GM12865 (cell line): ENCODE measurements at regions not wholly inside any gene's neighbourhood (a gene's known extent, or its start where the extent isn't known, plus 50 kb on each side); places are given as distances from the start of the nearest gene placed in this dataset.
"Not testable (repeated sequence)": the region's sequence is repeated elsewhere in the genome, so short reads cannot be mapped to it uniquely, and the experiment has no call there.

Experiments
- DNase-seq: peaks from one replicate; pipeline ENCODE4 v3.0.0; 2010; ENCODE audit warnings: low read depth
- H3K4me3 ChIP-seq: 2 replicates; pipeline ENCODE4 v1.5.1; 2011; ENCODE audit warnings: mild to moderate bottlenecking, low read depth, low read length, control low read depth
- CTCF ChIP-seq: IDR thresholded peaks from 2 replicates; pipeline ENCODE4 v1.5.1; 2011; ENCODE audit warnings: low read length, control low read depth, low read depth, inconsistent platforms; ENCODE audit not compliant: insufficient read depth; ENCODE audit errors: missing control alignments

DNA sequence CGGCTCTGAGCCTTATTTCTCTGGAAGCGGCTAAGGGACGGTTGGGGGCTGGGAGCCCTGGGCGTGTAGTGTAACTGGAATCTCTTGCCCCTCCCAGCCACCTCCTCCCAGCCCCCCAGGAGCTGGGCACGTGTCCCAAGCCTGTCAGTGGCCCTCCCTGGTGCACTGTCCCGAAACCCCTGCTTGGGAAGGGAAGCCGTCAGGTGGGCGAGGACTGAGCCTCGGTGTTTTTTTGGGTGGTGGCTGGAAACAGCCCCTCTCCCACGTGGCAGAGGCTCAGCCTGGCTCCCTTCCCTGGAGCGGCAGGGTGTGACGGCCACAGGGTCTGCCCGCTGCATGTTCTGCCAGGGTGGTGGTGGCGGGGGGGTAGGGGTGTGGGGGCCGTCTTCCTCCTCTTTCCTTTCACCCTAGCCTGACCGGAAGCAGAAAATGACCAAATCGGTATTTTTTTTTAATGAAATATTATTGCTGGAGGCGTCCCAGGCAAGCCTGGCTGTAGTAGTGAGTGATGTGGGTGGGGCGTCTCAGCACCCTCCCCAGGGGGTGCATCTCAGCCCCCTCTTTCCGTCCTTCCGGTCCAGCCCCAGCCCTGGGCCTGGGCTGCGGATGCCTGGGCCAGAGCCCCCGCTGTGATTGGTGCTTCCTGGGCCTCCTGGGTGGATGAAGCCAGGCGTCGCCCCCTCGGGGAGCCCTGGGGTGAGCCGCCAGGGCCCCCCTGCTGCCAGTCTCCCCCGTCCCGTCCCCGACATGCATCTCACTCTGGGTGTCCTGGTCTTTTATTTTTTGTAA is 58.8 kb upstream of the GOLGA8A start:
- no peak overlapping the region for H3K4me3 ChIP-seq
- DNase-seq = no peak

DNA sequence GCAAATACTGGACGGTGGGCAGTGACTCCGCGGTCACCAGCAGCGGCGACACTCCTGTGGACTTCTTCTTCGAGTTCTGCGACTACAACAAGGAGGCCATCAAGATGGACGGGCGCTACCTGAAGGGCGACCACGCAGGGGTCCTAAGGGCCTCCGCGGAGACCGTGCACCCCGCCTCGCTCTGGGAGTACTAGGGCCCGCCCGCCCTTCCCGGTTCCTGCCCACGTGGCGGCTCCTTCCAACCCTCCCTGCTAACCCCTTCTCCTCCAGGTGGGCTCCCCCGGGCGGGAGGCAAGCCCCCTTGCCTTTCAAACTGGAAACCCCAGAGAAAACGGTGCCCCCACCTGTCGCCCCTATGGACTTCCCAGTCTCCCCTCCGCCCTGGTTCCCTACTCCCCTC is 58.1 kb upstream of the GOLGA8A start:
- H3K4me3 ChIP-seq, DNase-seq: not testable (repeated sequence)

More for the DNA sequence above, 58.8 kb upstream of the GOLGA8A start:
- no peak for TF ChIP-seq CTCF

- no peak overlapping the region for H3K4me3 ChIP-seq
- DNase-seq = no peak
- TF ChIP-seq CTCF = no peak
These were observed 56.4 kb upstream of the GOLGA8A start for GRCh38 chr15:34494084-34494399.

DNA sequence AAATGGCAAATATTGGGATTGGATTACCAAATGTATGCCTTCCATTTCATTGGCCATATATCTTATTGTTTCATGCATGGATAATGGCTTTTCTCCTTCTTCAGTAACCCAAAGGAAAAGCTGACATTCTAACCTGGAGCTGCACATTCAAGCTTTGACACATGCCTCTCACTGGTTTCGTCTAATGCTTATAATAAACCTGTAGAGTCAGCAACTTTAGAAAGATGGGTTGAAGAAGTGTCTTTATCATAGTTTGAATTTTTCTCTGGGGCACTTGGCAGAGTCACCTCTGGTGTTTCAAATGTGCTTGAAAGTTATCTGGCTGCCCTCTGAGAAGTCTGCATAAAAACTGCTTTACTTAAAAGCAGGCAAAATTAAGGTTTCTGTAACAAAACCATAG is 55.4 kb upstream of the GOLGA8A start:
- no peak for DNase-seq
- no peak for TF ChIP-seq CTCF
- H3K4me3 ChIP-seq = no peak overlapping the region

DNA sequence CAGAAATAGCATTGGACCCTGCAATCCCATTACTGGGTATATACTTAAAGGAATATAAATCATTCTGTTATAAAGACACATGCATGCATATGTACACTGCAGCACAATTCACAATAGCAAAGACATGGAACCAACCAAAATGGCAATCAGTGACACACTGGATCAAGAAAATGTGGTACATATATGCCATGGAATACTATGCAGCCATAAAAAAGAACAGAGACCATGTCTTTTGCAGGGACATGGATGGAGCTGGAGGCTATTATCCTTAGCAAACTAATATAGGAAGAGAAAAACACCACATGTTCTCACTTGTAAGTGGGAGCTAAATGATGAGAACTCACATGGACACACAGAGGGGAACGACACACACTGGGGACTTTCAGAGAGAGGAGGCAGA is 53.9 kb upstream of the GOLGA8A start:
- not testable (repeated sequence) for H3K4me3 ChIP-seq, DNase-seq

DNA sequence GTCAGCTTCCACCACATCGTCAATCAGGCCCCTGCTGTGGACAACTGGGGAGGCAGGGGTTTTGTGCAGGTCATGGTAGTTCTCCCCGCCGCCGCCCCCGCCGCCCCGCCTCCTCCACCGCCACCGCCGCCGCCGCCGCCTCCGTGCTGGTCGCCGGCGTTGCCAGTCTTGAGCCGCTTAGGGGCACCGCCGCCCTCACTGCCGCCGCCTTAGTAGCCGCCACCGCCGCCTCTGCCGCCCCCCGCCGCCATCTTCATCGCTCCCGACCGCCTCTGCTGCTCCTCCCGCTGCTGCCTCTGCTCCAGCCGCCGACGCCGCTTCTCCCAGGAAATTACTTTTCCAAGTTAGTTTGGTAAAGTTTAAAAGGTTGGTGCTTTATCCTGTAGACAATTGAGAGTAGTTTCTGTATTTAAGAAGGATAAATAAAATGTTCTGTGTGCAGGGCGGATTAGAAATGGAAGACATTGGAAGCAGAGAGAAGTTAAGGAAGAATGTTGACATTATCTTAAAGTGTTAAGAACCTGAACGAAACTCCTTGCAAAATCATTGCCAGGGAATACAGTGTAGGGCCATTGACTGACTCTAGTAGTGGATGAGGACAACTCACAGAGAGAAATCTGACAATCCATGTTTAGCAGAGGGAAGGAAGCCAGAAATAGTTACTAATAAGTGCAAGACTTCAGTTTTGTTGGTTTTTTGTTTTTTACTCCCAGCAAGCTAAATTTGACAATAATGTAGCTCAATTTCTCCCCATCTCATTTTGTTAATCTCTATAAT is 53.0 kb upstream of the GOLGA8A start:
- DNase-seq = no peak

DNA sequence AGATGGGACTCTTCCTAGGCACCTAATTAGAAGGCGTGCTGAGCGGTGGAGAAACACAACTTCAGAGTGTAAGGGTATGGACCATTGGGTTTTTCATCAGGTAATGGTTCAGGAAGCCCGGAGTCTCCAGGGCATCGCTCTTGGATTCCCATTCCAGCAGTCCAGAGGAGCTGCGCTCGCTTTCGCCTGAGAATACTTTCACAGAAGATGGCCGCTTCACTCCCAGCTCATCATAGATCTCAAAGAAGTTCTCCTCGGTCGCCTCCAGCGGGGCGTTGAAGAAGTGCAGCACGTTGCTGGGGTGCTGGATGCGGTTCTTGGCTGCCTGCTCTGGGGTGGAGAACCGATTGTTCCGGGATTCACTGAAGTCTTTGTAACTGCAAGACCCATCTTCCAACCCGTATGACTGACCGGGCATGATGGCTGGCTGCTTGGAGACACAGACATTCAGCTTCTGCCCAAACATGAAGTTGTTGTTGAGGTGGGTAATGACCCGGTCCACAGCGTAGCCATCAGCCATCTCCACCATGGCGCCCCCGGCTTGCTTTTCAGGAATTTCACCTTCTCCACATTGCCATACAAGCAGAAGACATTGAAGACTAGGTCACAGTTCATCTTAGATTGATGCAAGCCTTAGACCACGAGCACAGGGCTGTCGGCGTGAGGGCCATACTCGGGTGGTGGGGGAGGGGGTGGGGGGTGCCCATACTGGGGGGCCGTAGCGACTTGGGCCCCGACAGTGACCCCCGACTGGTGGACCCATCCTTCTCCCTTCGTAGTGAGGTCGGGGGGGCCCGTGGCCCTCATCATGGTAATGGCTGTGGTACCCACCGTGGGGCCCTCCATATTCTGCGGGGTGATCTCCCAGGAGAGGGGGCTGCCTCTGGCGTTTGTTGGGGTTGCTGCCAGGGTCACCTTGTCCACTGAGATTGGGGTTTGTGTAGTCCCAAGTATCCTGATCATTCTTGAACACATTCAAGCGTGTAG is 51.7 kb upstream of the GOLGA8A start:
- H3K4me3 ChIP-seq, DNase-seq: not testable (repeated sequence)

More for the DNA sequence above, 53.0 kb upstream of the GOLGA8A start:
- TF ChIP-seq CTCF = no peak
- H3K4me3 ChIP-seq = no peak overlapping the region
